ENCODE measurements at regions not wholly inside any gene's neighbourhood (a gene's known extent, or its start where the extent isn't known, plus 50 kb on each side); places are given as distances from the start of the nearest gene placed in this dataset.

- TF ChIP-seq, protein P1, sequence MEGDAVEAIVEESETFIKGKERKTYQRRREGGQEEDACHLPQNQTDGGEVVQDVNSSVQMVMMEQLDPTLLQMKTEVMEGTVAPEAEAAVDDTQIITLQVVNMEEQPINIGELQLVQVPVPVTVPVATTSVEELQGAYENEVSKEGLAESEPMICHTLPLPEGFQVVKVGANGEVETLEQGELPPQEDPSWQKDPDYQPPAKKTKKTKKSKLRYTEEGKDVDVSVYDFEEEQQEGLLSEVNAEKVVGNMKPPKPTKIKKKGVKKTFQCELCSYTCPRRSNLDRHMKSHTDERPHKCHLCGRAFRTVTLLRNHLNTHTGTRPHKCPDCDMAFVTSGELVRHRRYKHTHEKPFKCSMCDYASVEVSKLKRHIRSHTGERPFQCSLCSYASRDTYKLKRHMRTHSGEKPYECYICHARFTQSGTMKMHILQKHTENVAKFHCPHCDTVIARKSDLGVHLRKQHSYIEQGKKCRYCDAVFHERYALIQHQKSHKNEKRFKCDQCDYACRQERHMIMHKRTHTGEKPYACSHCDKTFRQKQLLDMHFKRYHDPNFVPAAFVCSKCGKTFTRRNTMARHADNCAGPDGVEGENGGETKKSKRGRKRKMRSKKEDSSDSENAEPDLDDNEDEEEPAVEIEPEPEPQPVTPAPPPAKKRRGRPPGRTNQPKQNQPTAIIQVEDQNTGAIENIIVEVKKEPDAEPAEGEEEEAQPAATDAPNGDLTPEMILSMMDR (IDR thresholded peaks at IDR 0.05 in 4 of 5, conservative IDR thresholded peaks at IDR 0.05 in 1 of 5): no peak
- TF ChIP-seq POLR2A (IDR thresholded peaks at IDR 0.05): no peak
Observed at GRCh38 chr9:73841018-73841417, 656.1 kb upstream of the RORB start.

All from gastrocnemius medialis (tissue), 4 donors.